PC-9 (cell line): ENCODE measurements at regions not wholly inside any gene's neighbourhood (a gene's known extent, or its start where the extent isn't known, plus 50 kb on each side); places are given as distances from the start of the nearest gene placed in this dataset.

ENCODE experiments used
- BruUV-seq: library from RNA; stranded (reverse); fragments of 400-500 nt; replicated peaks from 2 replicates; lab custom pipeline; 2021; lab: Mats Ljungman, UMichigan
- CTCF ChIA-PET: fragments of 300-600 bp; sonication (Branson Sonifier 250); formaldehyde crosslinking; loops from one replicate; lab custom pipeline; 2022; ENCODE audit warnings: antibody characterized with exemption; lab: Charles Lee
- POLR2A ChIA-PET: fragments of 300-600 bp; sonication (Branson Sonifier 250); formaldehyde crosslinking; loops from one replicate; lab custom pipeline; 2022; ENCODE audit warnings: antibody characterized with exemption; ENCODE audit not compliant: unreplicated experiment; lab: Charles Lee
- DNase-seq, 2 experiments: peaks; one replicate each; pipeline versions ENCODE4 v3.0.0 to v3.0.0-alpha.2; 2015 to 2022; ENCODE audit warnings: mixed read lengths in 1 of 2
- H2AFZ ChIP-seq: fragments of 200-600 bp; sonication (generic); 2 replicates; pipeline ENCODE4 v1.8.1; 2017; ENCODE audit warnings: antibody characterized with exemption
- H3F3A ChIP-seq: fragments of 200-600 bp; sonication (generic); 2 replicates; pipeline ENCODE4 v1.8.1; 2017; ENCODE audit warnings: antibody characterized with exemption, mild to moderate bottlenecking, low read depth; ENCODE audit not compliant: insufficient read depth
- H3K27ac ChIP-seq: fragments of 200-600 bp; sonication (generic); 2 replicates; pipeline ENCODE4 v1.6.1; 2016; ENCODE audit warnings: mixed run types
- H3K27me3 ChIP-seq: fragments of 200-600 bp; sonication (generic); 2 replicates; pipeline ENCODE4 v1.6.1; 2016; ENCODE audit warnings: low read depth, mixed run types; ENCODE audit not compliant: insufficient read depth
- H3K36me3 ChIP-seq: fragments of 200-600 bp; sonication (generic); 2 replicates; pipeline ENCODE4 v1.6.1; 2016; ENCODE audit warnings: low read depth, mixed run types
- H3K4me1 ChIP-seq: fragments of 200-600 bp; sonication (generic); replicated peaks from 2 replicates; pipeline ENCODE4 v1.6.1; 2016; ENCODE audit warnings: mixed run types; ENCODE audit not compliant: insufficient read depth
- H3K4me2 ChIP-seq: fragments of 200-600 bp; sonication (generic); 2 replicates; pipeline ENCODE4 v1.6.1; 2017; ENCODE audit warnings: mixed run types
- H3K4me3 ChIP-seq: fragments of 200-600 bp; sonication (generic); 2 replicates; pipeline ENCODE4 v1.6.1; 2016; ENCODE audit warnings: mixed run types
- H3K79me2 ChIP-seq: fragments of 200-600 bp; sonication (generic); 2 replicates; pipeline ENCODE4 v1.6.1; 2017; ENCODE audit warnings: low read depth, mixed run types
- H3K9me2 ChIP-seq: fragments of 200-600 bp; sonication (generic); 2 replicates; pipeline ENCODE4 v1.8.1; 2017; ENCODE audit warnings: mild to moderate bottlenecking; ENCODE audit not compliant: insufficient read depth
- H3K9me3 ChIP-seq: fragments of 200-600 bp; sonication (generic); 2 replicates; pipeline ENCODE4 v1.8.1; 2016; ENCODE audit warnings: low read depth; ENCODE audit not compliant: insufficient read depth
- H4K20me1 ChIP-seq: fragments of 200-600 bp; sonication (generic); 2 replicates; pipeline ENCODE4 v1.8.1; 2017; ENCODE audit not compliant: insufficient read depth
- CTCF ChIP-seq: fragments of 200-600 bp; sonication (generic); conservative IDR thresholded peaks from 2 replicates; pipeline ENCODE4 v1.6.1; 2017; ENCODE audit warnings: mixed run types, antibody characterized with exemption, mild to moderate bottlenecking, moderate library complexity
- EZH2 ChIP-seq: fragments of 200-600 bp; sonication (generic); IDR thresholded peaks from 2 replicates; pipeline ENCODE4 v1.8.0; 2017; ENCODE audit warnings: antibody characterized with exemption, low read depth
- intact Hi-C: fragments of 100-400 bp; cut with micrococcal nuclease; formaldehyde crosslinking; loops from one replicate; pipeline ENCODE4 v1.10.0; 2022; ENCODE audit not compliant: unreplicated experiment

GRCh38 chr1:232376632-232377493, 253.1 kb downstream of the SIPA1L2 start:
- intact Hi-C loops, result no loop called here
- Histone ChIP-seq H2AFZ (no peak overlapping the region), H3K4me2 (no peak overlapping the region), H4K20me1 (no peaks in the 10 kb centered on the region), H3K27ac (no peak overlapping the region), H3K27me3 (peaks cover 48% of the 10 kb centered on the region), H3K79me2 (no peaks in the 10 kb centered on the region), H3F3A (no peaks in the 10 kb centered on the region), H3K36me3 (no peaks in the 10 kb centered on the region), H3K9me3 (no peaks in the 10 kb centered on the region), H3K4me1 (no peaks in the 10 kb centered on the region), H3K4me3 (no peak overlapping the region), H3K9me2 (no peaks in the 10 kb centered on the region)
- no peak for DNase-seq
- ChIA-PET CTCF (no interaction called here), POLR2A (no interaction called here)
- no TSS peak for BruUV-seq
- TF ChIP-seq EZH2 (no peak), CTCF (no peak)

- no peak for DNase-seq
- BruUV-seq, result no TSS peak
- intact Hi-C loops, result no loop called here
- Histone ChIP-seq H4K20me1 (no peaks in the 10 kb centered on the region), H2AFZ (no peak overlapping the region), H3K4me1 (no peaks in the 10 kb centered on the region), H3F3A (no peaks in the 10 kb centered on the region), H3K36me3 (no peaks in the 10 kb centered on the region), H3K79me2 (no peaks in the 10 kb centered on the region), H3K27ac (no peak overlapping the region), H3K27me3 (peaks cover 40% of the 10 kb centered on the region; the same call in 1 of the 2 replicates), H3K4me2 (no peak overlapping the region), H3K9me3 (no peaks in the 10 kb centered on the region), H3K4me3 (no peak overlapping the region), H3K9me2 (no peaks in the 10 kb centered on the region)
- POLR2A ChIA-PET, result no interaction called here
- CTCF ChIA-PET, result no interaction called here
- TF ChIP-seq EZH2, result no peak
- no peak for TF ChIP-seq CTCF
These were observed 257.0 kb downstream of the SIPA1L2 start for GRCh38 chr1:232372841-232373440.

GRCh38 chr1:232372431-232372830, 257.5 kb downstream of the SIPA1L2 start:
- DNase-seq, result no peak
- Histone ChIP-seq H3K79me2 (no peaks in the 10 kb centered on the region), H3K27ac (no peak overlapping the region), H2AFZ (no peak overlapping the region), H3K4me1 (no peaks in the 10 kb centered on the region), H3F3A (no peaks in the 10 kb centered on the region), H3K4me2 (no peak overlapping the region), H3K9me3 (no peaks in the 10 kb centered on the region), H4K20me1 (no peaks in the 10 kb centered on the region), H3K36me3 (no peaks in the 10 kb centered on the region), H3K27me3 (peaks cover 40% of the 10 kb centered on the region; the same call in 1 of the 2 replicates), H3K9me2 (no peaks in the 10 kb centered on the region), H3K4me3 (no peak overlapping the region)
- POLR2A ChIA-PET, result no interaction called here
- TF ChIP-seq CTCF (no peak), EZH2 (no peak)
- BruUV-seq, result no TSS peak
- CTCF ChIA-PET, result no interaction called here
- intact Hi-C loops, result no loop called here
